GM18502 (cell line): ENCODE measurements at regions not wholly inside any gene's neighbourhood (a gene's known extent, or its start where the extent isn't known, plus 50 kb on each side); places are given as distances from the start of the nearest gene placed in this dataset.

Source experiments
- ATAC-seq: cut with Tn5 transposase; IDR thresholded peaks from one replicate; pipeline ENCODE4 v1.9.1; 2021; ENCODE audit warnings: mild to moderate bottlenecking; ENCODE audit not compliant: unreplicated experiment, poor library complexity

GRCh38 chr2:104656571-104657163 lies 197.2 kb upstream of the POU3F3 start:
- ATAC-seq, result no peak

GRCh38 chr2:104658144-104658835 lies 195.6 kb upstream of the POU3F3 start:
- ATAC-seq, result no peak

- ATAC-seq, result no peak
Observed at GRCh38 chr2:104658904-104659591, 194.9 kb upstream of the POU3F3 start.

- no peak for ATAC-seq
Observed at GRCh38 chr2:104660991-104661390, 192.9 kb upstream of the POU3F3 start.

- ATAC-seq, result no peak
Observed at GRCh38 chr2:104664672-104665071, 189.2 kb upstream of the POU3F3 start.

- ATAC-seq, result no peak
Observed at GRCh38 chr2:104668631-104669030, 185.3 kb upstream of the POU3F3 start.

- ATAC-seq, result no peak
Observed at GRCh38 chr2:104673225-104673624, 180.7 kb upstream of the POU3F3 start.

GRCh38 chr2:104678181-104678580 lies 175.7 kb upstream of the POU3F3 start:
- no peak for ATAC-seq

- no peak for ATAC-seq
Observed at GRCh38 chr2:104685591-104685990, 168.3 kb upstream of the POU3F3 start.

GRCh38 chr2:104687147-104687546 lies 166.8 kb upstream of the POU3F3 start:
- no peak for ATAC-seq

GRCh38 chr2:104690255-104690984 lies 163.5 kb upstream of the POU3F3 start:
- ATAC-seq, result no peak

GRCh38 chr2:104698276-104698675 lies 155.6 kb upstream of the POU3F3 start:
- no peak for ATAC-seq

- ATAC-seq, result no peak
Observed at GRCh38 chr2:104701411-104701911, 152.5 kb upstream of the POU3F3 start.

GRCh38 chr2:104702031-104702850 lies 151.7 kb upstream of the POU3F3 start:
- no peak for ATAC-seq

GRCh38 chr2:104703669-104704068 lies 150.2 kb upstream of the POU3F3 start:
- ATAC-seq, result no peak

- no peak for ATAC-seq
Observed at GRCh38 chr2:104704496-104705245, 149.2 kb upstream of the POU3F3 start.

- ATAC-seq, result no peak
Observed at GRCh38 chr2:104707056-104707455, 146.9 kb upstream of the POU3F3 start.

- no peak for ATAC-seq
Observed at GRCh38 chr2:104708967-104709366, 144.9 kb upstream of the POU3F3 start.

GRCh38 chr2:104716061-104716460 lies 137.9 kb upstream of the POU3F3 start:
- ATAC-seq, result no peak
